ENCODE measurements at regions not wholly inside any gene's neighbourhood (a gene's known extent, or its start where the extent isn't known, plus 50 kb on each side); places are given as distances from the start of the nearest gene placed in this dataset.

GRCh38 chr12:102323799-102324198, 126.2 kb upstream of the PMCH start:
- no peak for TF ChIP-seq POLR2A (IDR thresholded peaks at IDR 0.05)
- TF ChIP-seq CTCF (IDR thresholded peaks at IDR 0.05): no peak
